ENCODE measurements at regions not wholly inside any gene's neighbourhood (a gene's known extent, or its start where the extent isn't known, plus 50 kb on each side); places are given as distances from the start of the nearest gene placed in this dataset.

DNA sequence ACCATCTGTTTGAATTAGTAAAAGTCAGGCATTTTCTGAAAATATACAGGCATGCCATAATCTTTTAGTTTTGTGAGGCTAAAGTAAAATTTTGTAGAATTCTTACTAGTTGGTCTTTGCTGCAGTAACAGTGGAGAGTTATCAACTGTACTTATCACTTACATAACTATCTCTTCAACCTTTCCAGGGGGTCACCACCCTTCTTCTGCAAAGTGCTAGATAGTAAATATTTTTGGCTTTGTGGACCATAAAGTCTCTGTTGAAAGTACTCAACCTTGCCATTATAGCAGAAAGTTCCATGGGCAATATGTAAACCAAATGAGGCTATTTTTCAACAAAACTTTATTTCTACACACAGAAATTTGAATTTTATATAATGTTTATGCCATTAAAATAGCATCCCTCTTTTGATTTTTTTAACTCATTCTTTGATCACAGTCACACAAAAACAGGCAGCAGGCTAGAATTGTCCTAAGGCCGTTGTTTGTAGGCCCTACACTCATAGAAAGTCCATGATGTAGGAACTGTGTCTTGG lies 59.5 kb upstream of the KLF6 start:
- ChIA-PET POLR2A (no interaction called here), CTCF (no interaction called here)
- Histone ChIP-seq H3K27me3 (ENCODE audit: control insufficient read depth, insufficient read depth, low read length) (no peaks in the 10 kb centered on the region), H3K36me3 (ENCODE audit: control insufficient read depth, insufficient read depth, low read length) (no peaks in the 10 kb centered on the region), H3K4me3 (ENCODE audit: low read depth, low read length) (no peak overlapping the region)
- DNase-seq (ENCODE audit: low read depth), result no peak
- TF ChIP-seq, protein P1, sequence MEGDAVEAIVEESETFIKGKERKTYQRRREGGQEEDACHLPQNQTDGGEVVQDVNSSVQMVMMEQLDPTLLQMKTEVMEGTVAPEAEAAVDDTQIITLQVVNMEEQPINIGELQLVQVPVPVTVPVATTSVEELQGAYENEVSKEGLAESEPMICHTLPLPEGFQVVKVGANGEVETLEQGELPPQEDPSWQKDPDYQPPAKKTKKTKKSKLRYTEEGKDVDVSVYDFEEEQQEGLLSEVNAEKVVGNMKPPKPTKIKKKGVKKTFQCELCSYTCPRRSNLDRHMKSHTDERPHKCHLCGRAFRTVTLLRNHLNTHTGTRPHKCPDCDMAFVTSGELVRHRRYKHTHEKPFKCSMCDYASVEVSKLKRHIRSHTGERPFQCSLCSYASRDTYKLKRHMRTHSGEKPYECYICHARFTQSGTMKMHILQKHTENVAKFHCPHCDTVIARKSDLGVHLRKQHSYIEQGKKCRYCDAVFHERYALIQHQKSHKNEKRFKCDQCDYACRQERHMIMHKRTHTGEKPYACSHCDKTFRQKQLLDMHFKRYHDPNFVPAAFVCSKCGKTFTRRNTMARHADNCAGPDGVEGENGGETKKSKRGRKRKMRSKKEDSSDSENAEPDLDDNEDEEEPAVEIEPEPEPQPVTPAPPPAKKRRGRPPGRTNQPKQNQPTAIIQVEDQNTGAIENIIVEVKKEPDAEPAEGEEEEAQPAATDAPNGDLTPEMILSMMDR (IDR thresholded peaks at IDR 0.05; ENCODE audit: insufficient read depth, low read depth, low read length), result no peak

DNA sequence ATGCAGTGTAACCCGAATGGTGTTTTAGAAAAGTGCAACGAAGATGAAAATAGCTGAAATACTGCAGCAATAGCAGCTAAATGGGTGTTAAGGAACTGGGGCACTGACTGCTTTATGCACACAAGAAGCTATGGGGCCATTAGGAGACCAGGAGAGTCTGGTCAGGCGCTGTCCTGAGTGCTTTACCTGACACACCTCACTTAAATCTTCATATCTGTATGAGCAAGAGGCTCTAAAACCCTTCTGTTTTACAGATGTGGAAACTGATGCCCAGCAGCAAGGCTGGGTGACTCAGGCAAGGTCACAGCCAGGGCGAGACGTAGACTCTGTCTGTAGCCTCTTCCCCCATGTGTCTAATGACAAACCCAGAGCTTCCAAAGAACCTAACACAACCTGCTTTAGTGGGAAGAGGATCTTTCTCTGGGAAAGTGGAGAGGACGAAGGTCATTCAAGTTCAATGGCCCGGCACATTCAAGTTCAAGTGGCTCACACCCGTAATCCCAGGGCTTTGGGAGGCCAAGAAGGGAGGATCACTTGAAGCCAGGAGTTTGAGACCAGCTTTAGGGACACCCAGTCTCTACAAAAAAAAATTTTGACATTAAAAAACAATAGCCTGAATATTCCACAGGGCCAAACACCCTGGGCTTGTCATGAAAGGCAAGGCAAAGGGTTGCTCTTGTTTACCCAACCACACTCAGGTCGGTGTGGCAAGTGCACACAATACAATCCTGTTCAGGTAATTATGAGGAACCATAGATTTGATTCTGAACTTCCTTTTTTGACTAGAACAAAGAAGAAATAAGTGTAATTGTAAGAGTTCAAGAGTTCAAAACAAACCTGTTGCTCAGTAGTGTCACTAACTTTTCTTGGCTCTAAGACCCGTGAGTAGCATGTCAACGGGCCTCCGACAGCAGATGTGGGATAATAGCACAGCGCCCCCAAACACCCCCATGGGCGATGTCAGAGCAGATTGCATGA lies 53.7 kb upstream of the KLF6 start:
- DNase-seq (ENCODE audit: low read depth), result no peak
- POLR2A ChIA-PET, result no interaction called here
- Histone ChIP-seq H3K27me3 (ENCODE audit: control insufficient read depth, insufficient read depth, low read length) (no peaks in the 10 kb centered on the region), H3K4me3 (ENCODE audit: low read depth, low read length) (no peak overlapping the region), H3K36me3 (ENCODE audit: control insufficient read depth, insufficient read depth, low read length) (no peaks in the 10 kb centered on the region)
- CTCF ChIA-PET, result interaction anchor here (0.5 to 0.8 kb wide), 2 partner anchors 47 to 157 kb away, joined by 3 read pairs; no protein-coding TSS in a partner anchor
- TF ChIP-seq, protein P1 (IDR thresholded peaks at IDR 0.05; ENCODE audit: insufficient read depth, low read depth, low read length), result no peak

DNA sequence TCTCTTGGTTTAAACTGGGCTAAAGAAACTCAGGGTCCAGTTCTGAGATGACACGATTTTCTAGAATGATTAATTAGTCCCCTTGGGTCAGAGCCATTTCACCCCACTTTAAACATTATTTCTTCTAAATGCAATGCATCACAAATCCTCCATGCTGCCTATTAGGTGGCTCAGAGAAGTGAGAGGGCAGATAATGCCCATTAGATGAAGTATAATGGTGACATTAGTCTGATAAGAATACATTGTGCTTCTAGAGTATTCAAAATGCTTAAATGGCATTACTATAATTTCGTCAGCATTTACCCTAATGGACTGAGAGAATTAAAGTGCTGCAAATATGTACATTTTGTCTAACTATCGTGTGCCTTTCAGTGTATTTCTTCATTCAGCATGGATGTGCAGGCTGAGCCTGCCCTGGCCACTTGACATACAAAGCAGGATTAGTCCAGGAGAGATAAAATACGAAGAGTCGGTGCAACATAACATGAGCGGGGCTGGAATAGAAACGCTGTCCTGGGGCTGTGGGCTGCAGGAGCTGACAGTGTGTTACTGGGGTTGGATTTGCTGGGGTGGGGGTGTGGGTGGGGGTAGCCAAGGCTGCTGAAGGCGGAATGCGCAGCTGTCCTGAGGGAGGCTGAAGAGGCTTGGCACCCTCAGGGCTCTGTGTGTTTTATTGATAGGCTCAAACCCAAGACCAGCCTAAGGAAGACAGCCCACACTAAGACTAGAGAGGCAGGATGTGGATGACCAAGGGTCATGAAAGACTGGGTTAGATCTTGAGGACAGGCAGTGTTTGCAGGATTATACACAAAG lies 52.8 kb upstream of the KLF6 start:
- CTCF ChIA-PET, result interaction anchor here (0.5 to 0.8 kb wide), 2 partner anchors 46 to 156 kb away, joined by 3 read pairs; no protein-coding TSS in a partner anchor
- Histone ChIP-seq H3K36me3 (ENCODE audit: control insufficient read depth, insufficient read depth, low read length) (no peaks in the 10 kb centered on the region), H3K27me3 (ENCODE audit: control insufficient read depth, insufficient read depth, low read length) (no peaks in the 10 kb centered on the region), H3K4me3 (ENCODE audit: low read depth, low read length) (no peak overlapping the region)
- DNase-seq (ENCODE audit: low read depth), result no peak
- POLR2A ChIA-PET, result no interaction called here
- TF ChIP-seq, protein P1 (IDR thresholded peaks at IDR 0.05; ENCODE audit: insufficient read depth, low read depth, low read length), result no peak

DNA sequence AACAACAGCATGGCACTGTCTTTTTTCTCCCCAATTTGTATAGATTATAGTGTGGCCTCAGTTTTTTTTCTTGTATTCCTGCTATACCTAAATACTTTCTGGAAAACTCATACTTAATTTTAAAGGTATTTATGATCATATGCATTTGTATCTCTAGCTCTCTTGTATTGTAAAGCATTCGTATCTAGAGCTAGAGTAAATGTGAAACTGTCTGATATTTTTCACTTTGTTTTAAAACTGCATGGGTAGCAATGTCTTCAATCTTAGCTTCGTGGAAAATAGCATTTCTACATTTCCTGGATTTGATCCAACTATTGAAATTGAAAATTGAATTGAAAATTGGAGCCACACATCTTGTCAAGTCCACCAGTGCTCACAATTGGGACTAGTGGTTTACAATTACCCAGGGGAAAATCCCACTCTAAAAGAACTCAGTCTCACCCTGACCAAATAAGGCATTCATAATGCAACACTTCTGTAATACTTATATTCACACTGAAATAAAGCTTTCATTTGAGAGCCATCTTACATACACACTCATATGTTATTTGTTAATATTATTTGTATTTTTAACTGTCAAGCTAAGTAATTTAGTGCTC lies 51.3 kb upstream of the KLF6 start:
- DNase-seq (ENCODE audit: low read depth), result no peak
- H3K27me3 ChIP-seq (ENCODE audit: control insufficient read depth, insufficient read depth, low read length), result no peaks in the 10 kb centered on the region
- ChIA-PET POLR2A (interaction anchor here (0.9 kb wide), 1 partner anchor 51 kb away, joined by 10 read pairs; the partner anchor contains the start of gene KLF6), CTCF (interaction anchor here (0.6 kb wide), 1 partner anchor 9 kb away, joined by 3 read pairs; no protein-coding TSS in a partner anchor)
- H3K4me3 ChIP-seq (ENCODE audit: low read depth, low read length), result no peak overlapping the region
- H3K36me3 ChIP-seq (ENCODE audit: control insufficient read depth, insufficient read depth, low read length), result no peaks in the 10 kb centered on the region
- TF ChIP-seq, protein P1 (IDR thresholded peaks at IDR 0.05; ENCODE audit: insufficient read depth, low read depth, low read length), result no peak
